AG09319 (cell line): ENCODE measurements at regions not wholly inside any gene's neighbourhood (a gene's known extent, or its start where the extent isn't known, plus 50 kb on each side); places are given as distances from the start of the nearest gene placed in this dataset.
"Not testable (repeated sequence)": the region's sequence is repeated elsewhere in the genome, so short reads cannot be mapped to it uniquely, and the experiment has no call there.

Source experiments
- DNase-seq: peaks from one replicate; pipeline ENCODE4 v3.0.0-alpha.2; 2010; ENCODE audit warnings: low read depth; ENCODE audit errors: extremely low read depth
- CTCF ChIP-seq: IDR thresholded peaks from 2 replicates; pipeline ENCODE4 v1.5.1; 2011; ENCODE audit warnings: low read depth, mild to moderate bottlenecking, inconsistent platforms, low read length, moderate library complexity

GRCh38 chr5:102154791-102155605 lies 141.1 kb downstream of the SLCO4C1 start:
- not testable (repeated sequence) for DNase-seq

GRCh38 chr5:102154291-102154690 lies 141.8 kb downstream of the SLCO4C1 start:
- TF ChIP-seq CTCF = no peak
- no peak for DNase-seq

GRCh38 chr5:102153003-102153759 lies 142.9 kb downstream of the SLCO4C1 start:
- DNase-seq = no peak
- no peak for TF ChIP-seq CTCF

GRCh38 chr5:102139029-102139428 lies 157.1 kb downstream of the SLCO4C1 start:
- DNase-seq = no peak
- no peak for TF ChIP-seq CTCF

- TF ChIP-seq CTCF = no peak
- no peak for DNase-seq
Measured at GRCh38 chr5:102138243-102138653, 157.8 kb downstream of the SLCO4C1 start.

GRCh38 chr5:102130890-102131289 lies 165.2 kb downstream of the SLCO4C1 start:
- DNase-seq = no peak
- no peak for TF ChIP-seq CTCF

GRCh38 chr5:102130386-102130785 lies 165.7 kb downstream of the SLCO4C1 start:
- TF ChIP-seq CTCF = no peak
- DNase-seq = no peak

GRCh38 chr5:102119252-102119651 lies 176.8 kb downstream of the SLCO4C1 start:
- TF ChIP-seq CTCF = no peak
- no peak for DNase-seq
